ENCODE measurements at regions not wholly inside any gene's neighbourhood (a gene's known extent, or its start where the extent isn't known, plus 50 kb on each side); places are given as distances from the start of the nearest gene placed in this dataset.

- TF ChIP-seq POLR2A (IDR thresholded peaks at IDR 0.05; ENCODE audit: low read length) (no peak), GATA1 (IDR thresholded peaks at IDR 0.05; ENCODE audit: low read depth, low read length) (no peak)
These were observed 201.1 kb upstream of the CDH13 start for GRCh38 chr16:82425661-82426060.

Measured in erythroblast (primary cell).